ENCODE measurements at regions not wholly inside any gene's neighbourhood (a gene's known extent, or its start where the extent isn't known, plus 50 kb on each side); places are given as distances from the start of the nearest gene placed in this dataset.

DNA sequence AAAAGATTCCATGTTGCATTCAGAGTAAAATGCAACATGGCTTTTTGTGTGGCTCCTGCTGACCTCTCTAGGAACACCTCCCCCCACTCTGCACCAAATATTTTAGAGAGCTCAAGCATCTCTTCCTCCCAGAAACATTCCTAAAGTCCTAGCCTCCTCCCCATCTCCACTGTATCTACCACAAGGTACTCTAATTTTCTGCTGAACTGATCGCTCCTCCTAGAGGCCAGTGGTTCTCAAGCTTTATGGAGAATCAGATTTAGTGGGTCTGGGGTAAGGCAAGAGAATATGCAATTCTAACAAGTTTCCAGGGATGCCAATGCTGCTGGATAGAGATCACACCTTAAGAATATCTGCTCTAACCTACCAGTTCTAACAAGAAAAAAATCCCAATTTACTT lies 89.5 kb upstream of the HNRNPA3 start:
- TF ChIP-seq EP300 (IDR thresholded peaks at IDR 0.05) = no peak
- TF ChIP-seq RFX5 (IDR thresholded peaks at IDR 0.05) = no peak
- no peak for TF ChIP-seq ZC3H11A (IDR thresholded peaks at IDR 0.05)
- TF ChIP-seq, protein P1, sequence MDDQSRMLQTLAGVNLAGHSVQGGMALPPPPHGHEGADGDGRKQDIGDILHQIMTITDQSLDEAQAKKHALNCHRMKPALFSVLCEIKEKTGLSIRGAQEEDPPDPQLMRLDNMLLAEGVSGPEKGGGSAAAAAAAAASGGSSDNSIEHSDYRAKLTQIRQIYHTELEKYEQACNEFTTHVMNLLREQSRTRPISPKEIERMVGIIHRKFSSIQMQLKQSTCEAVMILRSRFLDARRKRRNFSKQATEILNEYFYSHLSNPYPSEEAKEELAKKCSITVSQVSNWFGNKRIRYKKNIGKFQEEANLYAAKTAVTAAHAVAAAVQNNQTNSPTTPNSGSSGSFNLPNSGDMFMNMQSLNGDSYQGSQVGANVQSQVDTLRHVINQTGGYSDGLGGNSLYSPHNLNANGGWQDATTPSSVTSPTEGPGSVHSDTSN (IDR thresholded peaks at IDR 0.05) = no peak

Data from A549 (cell line).